COLO668 (cell line): ENCODE measurements at regions not wholly inside any gene's neighbourhood (a gene's known extent, or its start where the extent isn't known, plus 50 kb on each side); places are given as distances from the start of the nearest gene placed in this dataset.

Experiments
- DNase-seq: peaks from one replicate; lab custom pipeline; 2025; ENCODE audit not compliant: unreplicated experiment; lab: John Stamatoyannopoulos, UW

- DNase-seq, result no peak
These were observed 95.3 kb upstream of the PAQR3 start for GRCh38 chr4:79034544-79034943.

- no peak for DNase-seq
These were observed 91.7 kb upstream of the PAQR3 start for GRCh38 chr4:79030973-79031372.

- no peak for DNase-seq
These were observed 88.4 kb upstream of the PAQR3 start for GRCh38 chr4:79027656-79028055.

GRCh38 chr4:79025170-79025569 lies 85.9 kb upstream of the PAQR3 start:
- peak; percentile 9 for DNase-seq

- DNase-seq, result no peak
These were observed 84.8 kb upstream of the PAQR3 start for GRCh38 chr4:79023799-79024770.

GRCh38 chr4:79022529-79022928 lies 83.3 kb upstream of the PAQR3 start:
- no peak for DNase-seq

- no peak for DNase-seq
These were observed 78.2 kb upstream of the PAQR3 start for GRCh38 chr4:79017481-79017880.

GRCh38 chr4:79016878-79017277 lies 77.6 kb upstream of the PAQR3 start:
- no peak for DNase-seq

- no peak for DNase-seq
These were observed 76.2 kb upstream of the PAQR3 start for GRCh38 chr4:79015411-79015810.

GRCh38 chr4:79014230-79014629 lies 75.0 kb upstream of the PAQR3 start:
- DNase-seq, result no peak

- DNase-seq, result no peak
These were observed 74.5 kb upstream of the PAQR3 start for GRCh38 chr4:79013756-79014155.

GRCh38 chr4:78990938-78991810 lies 51.9 kb upstream of the PAQR3 start:
- DNase-seq, result no peak

GRCh38 chr4:78989697-78990270 lies 50.5 kb upstream of the PAQR3 start:
- no peak for DNase-seq
